CD4-positive, alpha-beta T cell treated with Interleukin-12 subunit alpha and Interleukin-12 subunit beta, for 1 hour (primary cell): ENCODE measurements at regions not wholly inside any gene's neighbourhood (a gene's known extent, or its start where the extent isn't known, plus 50 kb on each side); places are given as distances from the start of the nearest gene placed in this dataset.
"Not testable (repeated sequence)": the region's sequence is repeated elsewhere in the genome, so short reads cannot be mapped to it uniquely, and the experiment has no call there.

Experiments
- DNase-seq: peaks from one replicate; pipeline ENCODE4 v3.0.0-alpha.2; 2020

DNA sequence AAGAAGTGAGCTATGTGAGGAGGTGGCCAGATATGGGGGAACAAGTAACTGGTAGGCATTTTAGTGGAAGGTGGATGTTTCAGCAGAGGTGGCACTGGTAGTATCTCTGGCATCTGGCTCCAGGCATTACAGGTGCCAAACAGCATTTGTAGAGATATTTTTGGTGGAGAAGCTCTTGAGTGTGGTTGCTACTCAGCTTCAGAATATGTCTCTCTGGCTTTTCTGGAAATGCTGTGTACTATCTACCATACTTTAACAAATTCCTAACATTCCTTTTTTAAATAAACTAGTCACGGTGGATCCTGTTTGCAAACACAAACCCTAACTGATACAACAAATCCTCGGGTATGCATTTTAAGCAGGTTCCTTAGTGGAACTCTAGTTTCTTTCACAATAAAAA is 128.0 kb downstream of the BARX2 start:
- no peak for DNase-seq

DNA sequence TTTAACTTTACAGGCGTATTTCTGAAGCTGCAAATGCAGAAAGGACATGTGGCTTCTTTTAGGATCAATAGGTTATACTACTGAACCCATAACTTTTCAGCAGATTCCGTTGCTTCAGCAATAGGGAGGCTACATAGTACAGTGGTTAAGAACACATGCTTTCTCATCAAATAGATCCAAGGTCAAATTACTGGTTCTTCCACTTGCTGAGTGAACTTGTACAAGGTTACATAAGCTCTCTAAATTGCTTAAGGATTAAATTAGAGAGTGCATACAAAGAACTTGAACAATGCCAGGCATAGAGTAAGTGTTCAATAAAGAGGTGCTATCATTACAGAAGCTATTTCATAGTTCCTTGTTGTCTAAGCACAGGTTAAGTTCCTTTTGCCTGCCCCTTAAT is 129.6 kb downstream of the BARX2 start:
- DNase-seq = no peak

DNA sequence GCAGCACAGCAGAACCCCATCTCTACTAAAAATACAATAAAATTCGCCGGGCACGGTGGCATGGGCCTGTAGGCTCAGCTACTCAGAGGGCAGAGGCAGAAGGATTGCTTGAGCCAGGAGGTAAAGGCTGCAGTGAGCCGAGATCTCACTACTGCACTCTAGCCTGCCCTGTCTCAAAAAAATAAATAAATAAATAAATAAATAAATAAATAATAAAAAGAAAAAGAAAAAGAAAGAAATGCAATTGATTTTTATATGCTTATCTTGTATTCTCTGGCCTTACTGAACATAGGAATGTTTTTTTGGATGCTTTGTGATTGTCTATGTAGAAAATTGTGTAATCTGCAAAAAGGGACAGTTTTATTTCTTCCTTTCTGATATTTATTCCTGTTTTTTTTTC is 132.5 kb downstream of the BARX2 start:
- DNase-seq = no peak

DNA sequence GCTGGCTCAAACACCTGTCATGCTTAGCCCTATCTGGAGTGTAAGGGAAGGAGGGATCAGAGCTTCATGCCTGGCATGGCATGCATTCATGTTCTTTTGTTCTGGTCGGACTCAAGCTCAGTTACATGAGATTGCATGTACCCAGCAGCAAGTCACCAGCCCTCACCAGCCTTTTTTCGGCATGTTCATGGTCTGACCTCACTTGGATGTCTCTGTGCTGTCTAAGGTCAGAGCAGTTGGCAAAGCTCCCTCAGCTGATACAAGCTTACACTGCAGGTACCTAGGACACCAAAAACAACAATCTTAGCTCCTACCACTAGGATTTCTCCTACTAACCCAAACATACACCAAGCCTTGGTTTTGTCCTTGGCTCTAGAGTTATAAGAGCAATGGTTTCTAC is 152.6 kb downstream of the BARX2 start:
- no peak for DNase-seq

DNA sequence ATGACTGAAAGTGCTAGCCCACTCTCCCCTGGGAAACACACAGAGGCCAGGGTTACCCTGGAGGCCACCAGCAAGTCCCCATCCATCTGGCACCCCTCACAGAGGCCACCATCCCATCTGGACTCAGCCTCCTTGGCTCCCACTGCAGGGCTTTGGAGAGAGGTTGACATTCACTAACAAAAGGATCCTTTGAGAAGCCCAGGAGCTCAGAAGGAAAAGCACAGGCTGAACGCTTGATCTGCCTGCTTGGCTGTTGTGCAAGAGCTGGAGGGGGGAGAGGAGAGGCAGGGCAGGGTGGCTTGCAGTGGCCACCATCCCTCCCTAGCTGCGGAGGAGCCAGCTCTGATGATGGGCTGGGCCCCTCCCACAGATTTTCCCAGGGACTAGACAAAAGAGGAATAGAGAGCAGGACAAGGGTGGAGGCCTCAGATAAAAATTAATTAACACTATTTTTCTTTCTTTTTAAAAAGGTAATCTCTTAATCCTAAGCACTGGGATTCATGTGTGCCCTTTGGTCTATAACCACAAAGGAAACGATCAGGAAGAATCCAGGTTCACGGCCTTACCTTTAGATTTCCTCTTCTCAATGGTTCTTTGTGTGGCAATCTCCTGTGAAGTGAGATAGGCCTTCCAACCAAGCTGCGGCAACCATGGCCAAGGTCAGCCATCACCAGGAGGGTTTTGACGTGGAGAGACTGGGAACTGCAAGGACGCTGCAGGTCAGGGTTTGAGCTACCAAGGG is 154.7 kb downstream of the BARX2 start:
- DNase-seq = no peak

DNA sequence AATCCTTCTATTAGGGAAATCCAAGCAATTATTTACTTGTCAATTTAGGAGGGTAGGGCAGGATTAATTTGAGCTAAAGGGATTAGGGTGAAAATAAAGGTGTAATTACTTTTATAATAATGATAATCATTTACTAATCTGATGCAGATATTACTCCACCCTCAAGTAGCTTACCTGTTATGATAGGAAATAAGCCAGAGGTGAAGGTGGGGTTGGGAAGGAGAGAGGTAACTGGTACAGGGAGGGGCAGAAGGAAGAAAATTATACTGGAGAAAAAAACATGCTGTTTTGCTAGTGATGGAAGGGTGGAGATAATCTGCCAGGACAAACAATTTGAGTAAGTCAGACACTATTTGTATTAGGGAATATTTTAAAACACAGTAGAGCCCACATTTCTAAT is 157.7 kb downstream of the BARX2 start:
- DNase-seq = no peak

DNA sequence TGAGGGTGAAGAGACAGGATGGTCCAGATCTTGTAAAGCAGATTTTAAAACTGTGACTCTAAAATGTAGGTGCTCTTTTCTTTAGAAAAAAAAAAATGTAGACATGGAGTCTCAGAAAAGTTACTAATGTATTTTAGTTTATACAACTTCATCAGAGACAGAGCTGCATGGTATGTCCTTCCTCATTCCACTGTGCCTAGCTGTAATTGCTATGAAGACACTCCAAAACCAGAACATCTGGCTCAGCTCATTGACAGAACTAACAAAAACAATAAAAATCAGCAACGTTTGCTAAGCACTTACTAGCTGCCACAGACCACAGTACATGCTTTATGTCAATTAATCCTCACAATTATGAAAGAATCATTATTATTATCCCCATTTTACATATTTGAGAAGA is 160.7 kb downstream of the BARX2 start:
- DNase-seq = no peak

DNA sequence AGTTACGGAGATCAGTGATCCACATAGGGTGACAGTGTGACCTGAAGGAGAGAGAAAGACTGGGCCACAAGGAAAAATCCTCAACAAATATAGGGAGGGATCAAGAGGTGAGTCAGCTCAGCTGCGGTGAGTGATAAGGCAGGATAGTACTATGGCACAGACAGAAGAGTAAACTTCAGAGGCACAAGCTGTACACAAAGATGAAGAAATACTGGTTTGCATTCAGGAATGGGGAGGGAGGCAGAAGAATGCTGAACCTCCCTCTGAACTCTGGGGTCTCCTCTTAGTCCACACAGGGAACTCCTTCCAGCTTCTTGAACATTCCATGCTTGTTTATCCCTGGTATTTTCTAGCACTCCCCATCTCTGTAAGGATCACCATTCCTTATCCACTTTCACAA is 162.7 kb downstream of the BARX2 start:
- DNase-seq = no peak

DNA sequence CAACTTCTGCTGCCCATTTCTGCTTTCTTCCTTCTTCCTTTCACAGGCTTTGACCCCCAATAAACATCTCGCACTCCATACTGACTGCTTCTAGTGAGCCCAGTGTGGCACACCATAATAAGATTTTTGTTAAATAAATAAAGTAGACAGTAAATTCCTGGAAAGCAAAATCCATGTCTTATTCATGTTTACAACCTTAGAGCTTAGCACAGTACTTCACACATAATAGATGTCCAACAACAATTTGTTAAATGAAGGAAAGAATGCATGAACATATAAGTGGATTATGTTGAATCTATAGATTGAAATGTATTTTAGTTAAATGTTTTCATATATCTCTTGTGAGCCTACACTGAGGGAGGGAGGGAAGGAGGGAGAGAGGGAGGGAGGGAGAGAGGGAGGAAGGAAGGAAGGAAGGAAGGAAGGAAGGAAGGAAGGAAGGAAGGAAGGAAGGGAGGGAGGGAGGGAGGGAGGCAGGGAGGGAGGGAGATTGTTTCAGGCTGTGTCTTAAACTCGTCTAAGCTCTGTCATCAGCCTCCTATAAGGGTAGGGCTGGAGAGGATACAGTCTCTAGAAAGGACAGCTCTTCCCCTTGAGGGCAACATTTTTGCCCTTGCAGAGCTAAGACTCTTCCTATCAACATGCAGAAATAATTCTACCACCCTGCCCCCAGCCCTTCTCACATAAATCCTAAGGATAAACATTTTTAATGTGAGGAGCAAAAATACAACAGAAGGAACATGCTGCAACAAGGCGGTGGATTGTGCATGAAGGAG is 168.1 kb downstream of the BARX2 start:
- DNase-seq = no peak

DNA sequence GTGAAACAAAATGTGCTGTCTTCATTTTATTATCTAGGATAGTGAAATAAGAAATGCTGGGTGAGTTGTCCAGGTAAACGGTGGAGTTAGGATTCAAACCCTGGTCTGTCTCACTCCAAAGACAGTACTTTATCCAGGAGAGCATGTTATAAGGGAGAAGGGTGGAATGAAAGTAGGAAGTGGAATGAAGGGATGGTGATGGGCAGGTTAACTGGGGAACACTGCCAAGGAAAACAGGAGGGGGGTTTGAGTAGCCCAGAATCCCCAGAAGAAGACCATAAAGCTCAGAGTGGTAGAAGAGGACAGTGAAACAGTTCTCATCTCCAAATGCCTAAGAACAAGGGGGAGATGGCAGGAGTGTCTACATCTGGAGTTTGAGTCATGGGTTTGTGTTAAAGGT is 169.0 kb downstream of the BARX2 start:
- DNase-seq = no peak

DNA sequence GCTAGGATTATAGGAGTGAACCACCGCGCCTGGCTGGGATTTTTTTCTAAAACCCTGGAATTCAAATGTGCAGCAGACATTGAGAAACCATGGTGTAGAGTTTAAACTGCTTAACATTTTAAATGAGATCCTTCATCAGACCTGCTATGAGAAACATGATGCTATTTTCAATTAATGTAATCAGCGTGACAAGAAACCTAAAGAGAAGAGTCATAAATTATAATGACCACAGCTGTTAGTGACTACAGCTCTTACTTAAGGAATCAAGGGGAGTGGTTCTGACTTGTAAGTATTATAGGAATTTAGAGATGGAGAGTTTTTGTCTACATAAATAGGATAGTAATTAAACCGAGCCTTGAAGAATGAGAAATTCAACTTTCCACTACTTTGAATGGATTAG is 170.6 kb downstream of the BARX2 start:
- no peak for DNase-seq

DNA sequence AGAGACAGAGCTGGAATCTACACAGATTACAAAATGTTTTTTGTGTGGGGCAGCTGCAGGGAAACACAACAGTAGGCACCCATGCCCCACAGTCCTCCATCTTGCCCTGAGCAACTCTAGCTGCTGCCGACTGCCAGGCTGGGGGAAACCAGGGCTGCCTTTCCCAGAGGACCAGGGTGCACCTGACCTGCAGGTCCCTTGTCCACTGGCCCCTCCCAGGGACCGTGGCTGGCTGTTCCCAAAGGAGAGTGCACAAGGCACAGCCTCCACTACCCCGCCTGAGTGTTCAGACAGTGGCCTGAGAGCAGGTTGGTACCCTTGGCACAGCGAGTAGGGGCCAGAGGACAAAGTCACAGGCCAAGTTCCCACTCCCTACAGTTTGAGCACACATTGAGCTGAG is 181.8 kb downstream of the BARX2 start:
- DNase-seq = no peak

DNA sequence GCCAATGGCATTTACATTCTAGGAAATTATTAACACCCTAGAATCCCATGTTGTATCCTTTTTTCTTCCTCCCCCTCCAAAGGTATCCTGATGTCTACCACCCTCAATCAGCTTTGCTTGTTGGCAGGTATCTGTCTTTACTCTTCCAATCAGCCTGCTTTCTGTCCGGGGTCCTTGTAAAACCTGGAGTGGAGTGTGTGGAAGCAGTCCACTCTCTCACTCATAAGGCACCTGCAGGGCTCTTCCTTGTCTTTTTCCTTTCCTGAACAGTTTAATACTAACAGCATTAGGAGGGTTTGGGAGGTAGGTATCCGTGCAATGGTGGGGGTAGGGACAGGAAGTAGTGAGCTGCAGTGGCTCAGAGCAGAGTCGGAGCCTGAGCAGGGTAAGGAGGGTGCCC is 193.4 kb downstream of the BARX2 start:
- DNase-seq = no peak

DNA sequence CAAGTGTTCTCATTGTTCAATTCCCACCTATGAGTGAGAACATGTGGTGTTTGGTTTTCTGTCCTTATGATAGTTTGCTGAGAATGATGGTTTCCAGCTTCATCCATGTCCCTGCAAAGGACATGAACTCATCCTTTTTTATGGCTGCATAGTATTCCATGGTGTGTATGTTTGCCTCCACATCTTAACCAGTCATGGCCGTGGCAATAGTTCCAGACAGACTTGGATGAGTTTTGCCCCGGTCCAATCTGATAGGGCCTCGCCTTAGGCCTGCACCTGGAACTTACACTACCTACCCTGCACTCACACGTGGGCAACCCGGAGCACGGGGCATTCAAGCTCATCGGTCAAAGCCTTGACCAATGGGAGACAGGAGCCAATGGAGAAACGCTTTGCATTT is 197.0 kb downstream of the BARX2 start:
- DNase-seq = not testable (repeated sequence)

DNA sequence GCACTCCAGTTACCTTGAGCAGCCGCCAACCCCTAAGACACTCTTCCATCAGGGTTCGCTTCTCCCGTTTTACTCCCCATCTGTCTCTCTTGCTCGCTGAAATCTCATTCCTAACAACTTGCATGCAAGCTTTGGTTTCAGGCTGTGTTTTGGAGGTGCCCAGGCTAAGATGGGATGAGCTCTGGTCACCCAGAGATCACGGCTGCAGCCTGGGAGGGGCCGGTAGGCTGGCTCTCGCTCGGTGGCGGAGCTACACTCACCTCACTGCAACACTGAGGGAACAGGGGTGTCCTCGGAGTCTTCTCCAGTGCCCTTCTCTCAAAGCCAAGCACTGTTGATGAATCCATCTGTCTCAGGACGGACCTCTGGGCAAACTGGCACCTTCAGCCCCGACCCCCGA is 197.5 kb downstream of the BARX2 start:
- no peak for DNase-seq

DNA sequence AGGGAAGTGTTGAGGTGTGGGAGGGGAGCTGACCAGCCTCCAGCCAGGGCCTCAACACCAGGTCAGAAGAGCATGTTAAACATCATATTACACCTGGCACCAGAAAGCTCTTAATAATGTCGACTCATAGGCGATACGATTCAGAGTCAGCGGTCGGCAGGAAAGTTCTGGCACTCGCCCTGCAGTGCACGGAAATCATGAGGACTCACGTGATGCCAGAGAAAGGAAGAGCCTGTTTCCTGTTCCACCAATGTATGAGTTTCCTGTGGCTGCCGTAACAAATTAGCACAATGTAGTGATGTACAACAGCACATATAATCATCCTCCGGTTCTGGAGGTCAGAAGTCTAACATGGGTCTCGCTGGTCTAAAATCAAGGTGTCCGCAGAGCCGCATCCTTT is 198.8 kb downstream of the BARX2 start:
- DNase-seq = no peak

DNA sequence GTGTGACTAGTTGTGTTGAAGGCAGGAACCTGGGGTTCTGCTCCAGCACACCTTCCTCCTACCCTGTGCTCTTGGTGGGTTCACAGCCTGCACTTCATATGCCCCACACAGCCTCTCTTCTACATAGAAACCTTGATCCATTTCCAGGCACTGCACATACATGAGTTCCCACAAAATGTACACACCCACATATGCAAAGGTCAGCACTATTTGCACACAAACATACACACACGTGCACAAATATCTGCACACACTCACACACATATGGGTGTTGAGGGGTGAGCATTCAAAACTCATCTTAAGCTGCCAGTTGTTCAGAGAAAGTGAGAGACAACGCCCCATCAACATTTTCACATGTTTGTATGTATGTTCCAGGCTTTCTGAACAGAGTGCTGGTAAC is 201.0 kb downstream of the BARX2 start:
- DNase-seq = no peak

DNA sequence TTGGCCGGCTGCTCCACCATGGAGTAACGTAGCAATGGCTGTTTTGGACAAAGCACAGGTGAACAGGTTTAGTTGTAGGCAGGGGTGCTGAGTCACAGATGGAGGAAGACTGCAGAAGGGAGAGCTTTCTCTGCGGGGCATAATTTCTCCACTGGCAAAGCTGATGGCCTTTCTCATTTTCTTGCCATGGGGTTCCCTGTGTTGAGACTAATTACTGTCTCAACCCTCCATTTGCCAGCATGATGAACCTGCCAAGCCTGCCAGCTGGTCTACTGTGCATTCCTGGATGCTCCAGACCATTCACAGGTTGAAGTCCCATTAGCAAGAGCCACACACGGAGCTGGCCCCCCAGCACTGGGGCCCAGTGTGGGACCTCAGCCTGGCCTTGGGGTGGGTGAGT is 202.4 kb downstream of the BARX2 start:
- no peak for DNase-seq

DNA sequence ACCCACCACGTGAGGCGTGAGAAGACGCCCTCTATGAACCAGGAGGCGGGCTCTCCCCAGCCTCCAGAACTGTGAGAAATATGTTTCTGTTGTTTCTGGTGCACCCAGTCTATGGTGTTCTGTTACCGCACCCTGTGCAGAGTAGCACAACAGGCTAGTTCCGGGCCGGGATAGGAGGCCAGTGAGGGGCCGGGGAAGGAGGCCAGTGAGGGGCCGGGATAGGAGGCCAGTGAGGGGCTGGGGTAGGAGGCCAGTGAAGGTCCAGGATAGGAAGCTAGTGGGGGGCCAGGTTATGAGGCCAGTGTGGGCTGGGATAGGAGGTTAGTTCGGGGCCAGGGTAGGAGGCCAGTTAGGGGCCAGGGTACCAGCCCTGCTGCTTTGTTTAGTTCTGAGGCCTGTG is 204.6 kb downstream of the BARX2 start:
- no peak for DNase-seq

DNA sequence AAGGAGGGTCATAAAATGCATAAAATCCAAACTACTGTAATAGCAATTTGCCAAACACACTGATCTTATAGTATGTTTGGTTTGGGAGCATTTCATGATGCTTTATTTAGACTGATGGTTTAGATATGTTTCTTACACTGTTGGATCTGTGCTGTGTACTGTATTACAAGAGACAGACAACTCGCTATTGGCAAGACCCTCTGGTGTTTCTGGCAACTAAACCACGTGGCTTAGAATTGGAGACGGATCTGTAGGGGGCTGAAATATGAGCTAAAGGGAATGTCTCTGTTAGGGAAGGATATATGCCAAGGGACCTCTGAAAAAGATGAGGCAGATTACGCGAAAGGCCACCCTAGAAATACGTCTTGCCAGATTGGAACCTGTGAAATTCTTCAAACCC is 208.7 kb downstream of the BARX2 start:
- no peak for DNase-seq

DNA sequence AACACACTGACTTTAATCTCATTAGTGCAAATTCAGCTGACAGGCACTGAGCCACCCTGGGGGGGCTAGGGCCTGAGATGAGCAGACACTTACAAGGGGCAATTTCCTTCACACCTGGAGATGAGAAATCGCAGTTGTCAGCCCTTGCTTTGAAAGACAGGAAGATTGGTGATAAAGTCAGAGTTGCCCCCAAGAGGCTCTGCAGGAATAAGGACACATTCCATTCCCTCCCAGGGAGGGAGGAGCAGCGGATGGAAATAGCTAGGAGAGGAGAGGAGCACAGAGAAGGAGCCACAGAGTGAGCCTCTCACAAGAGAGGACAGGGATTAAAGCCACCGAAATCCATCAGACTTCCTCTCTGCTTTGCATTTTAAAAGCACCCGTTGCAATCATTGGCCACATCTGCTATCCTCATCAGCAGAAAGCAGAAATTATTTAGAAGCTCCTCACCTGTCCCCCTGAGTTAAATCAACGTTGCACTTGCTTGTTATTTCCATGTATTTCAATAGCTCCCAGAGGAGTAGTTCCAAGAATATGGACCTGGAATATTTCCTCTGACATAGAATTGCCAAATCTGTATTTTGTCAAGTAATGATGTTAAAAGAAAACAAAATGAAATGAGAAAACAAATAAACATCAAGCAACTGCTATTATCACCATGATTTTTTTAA is 213.7 kb downstream of the BARX2 start:
- no peak for DNase-seq

DNA sequence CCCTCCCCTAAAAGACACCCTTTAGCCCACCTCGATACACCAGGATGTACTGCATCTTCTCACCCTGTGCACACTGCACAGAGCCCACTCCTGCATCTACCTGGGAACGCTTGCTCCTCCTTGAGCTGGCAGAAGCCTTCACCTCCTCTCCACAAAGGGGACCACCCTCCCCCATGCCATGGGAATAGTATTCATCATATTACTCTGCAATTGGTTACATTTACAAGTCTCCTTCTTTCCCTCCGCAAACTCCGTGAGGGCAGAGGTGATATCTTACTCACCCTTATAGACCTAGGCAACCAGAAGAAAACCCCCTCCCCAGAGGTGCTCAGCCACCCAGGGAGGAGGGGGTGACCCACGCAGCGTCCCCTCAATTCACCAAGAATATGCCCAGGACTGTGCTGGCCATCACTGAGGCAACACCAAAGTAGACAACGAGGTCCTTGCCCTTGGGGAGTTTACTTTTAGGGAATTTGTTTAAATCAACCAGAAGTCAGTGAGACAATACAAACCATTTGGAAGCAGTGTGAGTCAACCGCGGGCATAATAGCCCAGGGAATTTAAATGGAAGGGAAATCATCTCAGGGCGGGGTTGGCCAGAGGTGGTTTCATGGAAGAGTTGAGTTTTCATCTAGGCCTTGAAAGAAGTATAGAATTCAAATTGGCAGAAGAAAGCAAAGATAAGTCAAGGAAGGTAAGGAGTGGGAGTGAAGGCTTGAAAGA is 214.5 kb downstream of the BARX2 start:
- no peak for DNase-seq

DNA sequence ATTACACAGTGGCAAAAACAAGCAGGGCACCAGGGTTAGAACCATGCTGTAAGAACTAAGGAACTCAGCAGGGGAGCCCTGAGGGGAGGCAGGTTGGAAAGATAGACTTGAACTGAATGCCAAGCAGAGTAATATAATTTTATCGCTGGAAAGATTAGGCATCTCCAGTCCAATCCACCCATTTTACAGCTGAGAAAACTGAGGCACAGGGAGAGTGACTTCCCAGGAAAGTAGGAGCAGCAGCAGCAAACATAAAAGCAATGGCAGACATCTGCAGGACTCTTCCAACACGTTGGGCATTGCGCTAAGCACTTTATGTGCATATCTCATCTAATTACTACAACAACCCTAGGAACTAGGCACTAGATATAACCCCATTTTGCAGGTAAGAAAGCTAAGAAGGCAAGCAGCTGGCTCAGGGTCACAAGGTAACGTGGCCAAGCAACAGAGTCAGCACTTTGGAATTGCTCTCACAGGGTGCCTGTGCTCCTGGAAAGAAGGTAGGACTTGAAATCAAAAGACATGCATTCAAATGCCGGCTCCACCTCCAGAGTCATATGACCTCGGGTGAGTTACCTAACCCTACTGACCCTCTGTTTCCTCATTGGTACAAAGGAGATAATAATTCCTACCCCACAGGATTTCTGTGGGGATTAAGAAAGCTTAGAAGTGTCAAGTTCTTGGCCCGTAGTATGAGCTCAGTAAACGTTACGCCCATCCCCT is 215.3 kb downstream of the BARX2 start:
- DNase-seq = no peak
